GM12878 (cell line): ENCODE measurements at regions not wholly inside any gene's neighbourhood (a gene's known extent, or its start where the extent isn't known, plus 50 kb on each side); places are given as distances from the start of the nearest gene placed in this dataset.

ENCODE experiments used
- ATAC-seq: fragments of 200-7000 bp; cut with Tn5 transposase; 3 replicates; pipeline ENCODE4 v1.9.1; 2020; ENCODE audit warnings: mild to moderate bottlenecking, moderate library complexity
- BruUV-seq: library from RNA; stranded (reverse); fragments of 400-500 nt; replicated peaks from 2 replicates; lab custom pipeline; 2021; lab: Mats Ljungman, UMichigan
- CTCF ChIA-PET: fragments of 300-600 bp; sonication (Branson Sonifier 250); formaldehyde crosslinking; extraction: SDS; loops from one replicate; lab custom pipeline; 2021; ENCODE audit warnings: inconsistent platforms; lab: Yijun Ruan, JAX
- POLR2A ChIA-PET: fragments of 350-600 bp; formaldehyde crosslinking; extraction: SDS; loops from one replicate; lab custom pipeline; 2021; ENCODE audit warnings: inconsistent platforms; lab: Charles Lee
- RAD21 ChIA-PET: fragments of 300-600 bp; sonication (Branson Sonifier 250); formaldehyde crosslinking; loops from one replicate; lab custom pipeline; 2023; ENCODE audit warnings: antibody characterized with exemption; ENCODE audit not compliant: unreplicated experiment; lab: Charles Lee
- SMC1A ChIA-PET: fragments of 300-600 bp; sonication (Branson Sonifier 250); formaldehyde crosslinking; loops from one replicate; lab custom pipeline; 2023; ENCODE audit not compliant: unreplicated experiment, uncharacterized antibody; lab: Charles Lee
- DNase-seq: peaks from one replicate; pipeline ENCODE4 v3.0.0-alpha.2; 2011; ENCODE audit warnings: low read depth, low spot score
- FAIRE-seq: peaks from 3 replicates; lab custom pipeline; 2011; peaks lifted over from hg19 to GRCh38; lab: Jason Lieb, UNC
- H2AFZ ChIP-seq: 2 replicates; pipeline ENCODE4 v1.6.0; 2011; ENCODE audit warnings: low read depth, low read length, control low read depth; ENCODE audit not compliant: control insufficient read depth
- H3K27ac ChIP-seq: 2 replicates; pipeline ENCODE4 v1.5.1; 2011; ENCODE audit warnings: control low read depth; ENCODE audit not compliant: control insufficient read depth, insufficient read depth
- H3K27me3 ChIP-seq, 2 experiments: replicated peaks in 1 of 2; 2 replicates each; pipeline versions ENCODE4 v1.6.0 to v1.6.1; 2011; ENCODE audit warnings: low read length in 1 of 2; ENCODE audit not compliant: control insufficient read depth in 2 of 2, insufficient read depth in 2 of 2
- H3K36me3 ChIP-seq, 2 experiments: 2 replicates each; pipeline ENCODE4 v1.5.1; 2011; ENCODE audit warnings: low read length in 1 of 2; ENCODE audit not compliant: control insufficient read depth in 2 of 2, insufficient read depth in 2 of 2
- H3K4me1 ChIP-seq: 2 replicates; pipeline ENCODE4 v1.6.1; 2011; ENCODE audit warnings: mild to moderate bottlenecking, low read length, moderate library complexity, mixed read lengths; ENCODE audit not compliant: control insufficient read depth, insufficient read depth
- H3K4me2 ChIP-seq: 2 replicates; pipeline ENCODE4 v1.6.0; 2011; ENCODE audit warnings: control low read depth; ENCODE audit not compliant: control insufficient read depth, insufficient read depth
- H3K4me3 ChIP-seq: fragments of 200-600 bp; sonication (generic); 2 replicates; pipeline ENCODE4 v1.5.1; 2016
- H3K79me2 ChIP-seq: 2 replicates; pipeline ENCODE4 v1.6.0; 2011; ENCODE audit warnings: low read length; ENCODE audit not compliant: control insufficient read depth, insufficient read depth
- H3K9ac ChIP-seq: 2 replicates; pipeline ENCODE4 v1.8.0; 2011; ENCODE audit warnings: low read length, control low read depth, mixed read lengths; ENCODE audit not compliant: control insufficient read depth, insufficient read depth
- H3K9me3 ChIP-seq: replicated peaks from 3 replicates; pipeline ENCODE4 v1.5.1; 2011; ENCODE audit warnings: mild to moderate bottlenecking, low read length; ENCODE audit not compliant: control insufficient read depth, insufficient read depth
- H4K20me1 ChIP-seq: 2 replicates; pipeline ENCODE4 v1.6.0; 2011; ENCODE audit not compliant: control insufficient read depth, insufficient read depth
- ATF7 ChIP-seq: fragments of 450-650 bp; IDR thresholded peaks from 2 replicates; pipeline ENCODE4 v1.6.1; 2016; ENCODE audit warnings: low read depth, mild to moderate bottlenecking
- BCLAF1 ChIP-seq: fragments of 450-650 bp; IDR thresholded peaks from 2 replicates; pipeline ENCODE4 v1.6.1; 2017; ENCODE audit warnings: antibody characterized with exemption, mild to moderate bottlenecking, moderate library complexity
- EZH2 ChIP-seq: IDR thresholded peaks from 2 replicates; pipeline ENCODE4 v1.6.1; 2012; ENCODE audit warnings: low read depth, mild to moderate bottlenecking, control low read depth, inconsistent platforms, low read length, borderline replicate concordance; ENCODE audit not compliant: control insufficient read depth
- HDAC6 ChIP-seq: fragments of 200-600 bp; sonication (generic); IDR thresholded peaks from one replicate; pipeline ENCODE4 v1.8.0; 2017; ENCODE audit warnings: antibody characterized with exemption; ENCODE audit not compliant: unreplicated experiment
- HDGF ChIP-seq: fragments of 450-650 bp; IDR thresholded peaks from 2 replicates; pipeline ENCODE4 v1.6.1; 2016; ENCODE audit warnings: antibody characterized with exemption
- IKZF1 ChIP-seq: fragments of 450-650 bp; conservative IDR thresholded peaks from 2 replicates; pipeline ENCODE4 v1.6.1; 2017; ENCODE audit warnings: antibody characterized with exemption, mild to moderate bottlenecking
- LARP7 ChIP-seq: fragments of 450-650 bp; IDR thresholded peaks from 2 replicates; pipeline ENCODE4 v1.6.1; 2017; ENCODE audit warnings: mild to moderate bottlenecking
- SIX5 ChIP-seq: IDR thresholded peaks from 2 replicates; pipeline ENCODE4 v1.6.1; 2011; ENCODE audit warnings: mild to moderate bottlenecking, low read depth, low read length, moderate library complexity; ENCODE audit not compliant: severe bottlenecking
- WGBS: methylation state at CpG from one replicate; pipeline ENCODE4 v1.1.6; 2016; ENCODE audit warnings: low lambda C conversion rate; ENCODE audit not compliant: insufficient replicate concordance, insufficient coverage; ENCODE audit errors: missing lambda C conversion rate; 5-methylcytosine and 5-hydroxymethylcytosine counted together
- in situ Hi-C: fragments of 300-500 bp; cut with MboI; formaldehyde crosslinking; loops from 9 replicates; pipeline ENCODE4 v1.14.3; 2018; ENCODE audit warnings: mixed read lengths
- intact Hi-C: fragments of 100-400 bp; cut with micrococcal nuclease; formaldehyde crosslinking; loops from one replicate; pipeline ENCODE4 v1.14.2; 2022; ENCODE audit not compliant: unreplicated experiment

GRCh38 chr4:11843340-11843739 lies 414.6 kb upstream of the HS3ST1 start:
- no TSS peak for BruUV-seq
- in situ Hi-C loops = loop anchor here (10.0 kb wide), 1 partner anchor 61 kb away; no protein-coding TSS in a partner anchor

More at GRCh38 chr4:11843340-11843739, 414.6 kb upstream of the HS3ST1 start:
- Histone ChIP-seq H3K9ac (no peak overlapping the region), H3K27me3 (no peaks in the 10 kb centered on the region), H3K79me2 (no peaks in the 10 kb centered on the region), H4K20me1 (no peaks in the 10 kb centered on the region), H3K27ac (no peak overlapping the region), H3K36me3 (no peaks in the 10 kb centered on the region), H3K4me3 (no peak overlapping the region), H3K9me3 (no peaks in the 10 kb centered on the region), H3K4me1 (no peaks in the 10 kb centered on the region), H2AFZ (no peak overlapping the region), H3K4me2 (no peak overlapping the region)
- ChIA-PET POLR2A (no interaction called here), SMC1A (no interaction called here), CTCF (no interaction called here), RAD21 (no interaction called here)
- TF ChIP-seq SIX5 (no peak), HDGF (no peak), BCLAF1 (no peak), LARP7 (no peak), HDAC6 (no peak), EZH2 (no peak), ATF7 (no peak), IKZF1 (no peak)
- intact Hi-C loops = no loop called here
- WGBS = 37% methylated on average over 1 of the region's 1 CpG
- ATAC-seq = no peak
- no peak for DNase-seq
- no peak for FAIRE-seq
